ENCODE measurements at regions not wholly inside any gene's neighbourhood (a gene's known extent, or its start where the extent isn't known, plus 50 kb on each side); places are given as distances from the start of the nearest gene placed in this dataset.

DNA sequence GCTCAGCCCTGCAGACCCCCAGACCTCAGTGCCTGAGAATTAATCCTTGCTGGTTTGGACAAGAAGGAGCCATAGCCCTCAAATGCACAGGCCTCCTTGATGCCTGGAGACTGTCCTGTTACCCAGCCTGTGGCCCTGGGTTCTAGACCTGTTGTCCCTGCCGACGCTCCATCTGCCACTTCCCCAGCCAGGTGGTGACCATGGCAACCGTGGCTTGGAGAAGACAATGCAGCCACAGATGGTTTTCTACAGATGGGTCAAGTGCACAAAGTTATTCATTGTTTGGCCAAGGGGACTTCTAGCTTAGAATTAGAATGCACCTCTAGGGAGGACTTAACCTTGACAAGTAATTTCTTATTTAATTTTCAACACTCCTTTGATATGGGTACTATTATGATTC lies 297.1 kb downstream of the UACA start:
- TF ChIP-seq EP300 (IDR thresholded peaks at IDR 0.05; ENCODE audit: borderline replicate concordance) = no peak
- TF ChIP-seq TCF12 (IDR thresholded peaks at IDR 0.05; ENCODE audit: low read depth) = no peak
- TF ChIP-seq EGR1 (IDR thresholded peaks at IDR 0.05) = no peak
- TF ChIP-seq, protein P1, sequence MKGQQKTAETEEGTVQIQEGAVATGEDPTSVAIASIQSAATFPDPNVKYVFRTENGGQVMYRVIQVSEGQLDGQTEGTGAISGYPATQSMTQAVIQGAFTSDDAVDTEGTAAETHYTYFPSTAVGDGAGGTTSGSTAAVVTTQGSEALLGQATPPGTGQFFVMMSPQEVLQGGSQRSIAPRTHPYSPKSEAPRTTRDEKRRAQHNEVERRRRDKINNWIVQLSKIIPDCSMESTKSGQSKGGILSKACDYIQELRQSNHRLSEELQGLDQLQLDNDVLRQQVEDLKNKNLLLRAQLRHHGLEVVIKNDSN (IDR thresholded peaks at IDR 0.05) = no peak
- TF ChIP-seq CREB1 (IDR thresholded peaks at IDR 0.05; ENCODE audit: low read depth) = no peak
- TF ChIP-seq CEBPB (IDR thresholded peaks at IDR 0.05) = no peak
- TF ChIP-seq RAD21 (IDR thresholded peaks at IDR 0.05; ENCODE audit: low read depth) = no peak
- TF ChIP-seq YY1 (IDR thresholded peaks at IDR 0.05; ENCODE audit: low read depth) = no peak
- no peak for TF ChIP-seq FOXM1 (IDR thresholded peaks at IDR 0.05; ENCODE audit: borderline replicate concordance, low read depth)
- TF ChIP-seq, protein P2, sequence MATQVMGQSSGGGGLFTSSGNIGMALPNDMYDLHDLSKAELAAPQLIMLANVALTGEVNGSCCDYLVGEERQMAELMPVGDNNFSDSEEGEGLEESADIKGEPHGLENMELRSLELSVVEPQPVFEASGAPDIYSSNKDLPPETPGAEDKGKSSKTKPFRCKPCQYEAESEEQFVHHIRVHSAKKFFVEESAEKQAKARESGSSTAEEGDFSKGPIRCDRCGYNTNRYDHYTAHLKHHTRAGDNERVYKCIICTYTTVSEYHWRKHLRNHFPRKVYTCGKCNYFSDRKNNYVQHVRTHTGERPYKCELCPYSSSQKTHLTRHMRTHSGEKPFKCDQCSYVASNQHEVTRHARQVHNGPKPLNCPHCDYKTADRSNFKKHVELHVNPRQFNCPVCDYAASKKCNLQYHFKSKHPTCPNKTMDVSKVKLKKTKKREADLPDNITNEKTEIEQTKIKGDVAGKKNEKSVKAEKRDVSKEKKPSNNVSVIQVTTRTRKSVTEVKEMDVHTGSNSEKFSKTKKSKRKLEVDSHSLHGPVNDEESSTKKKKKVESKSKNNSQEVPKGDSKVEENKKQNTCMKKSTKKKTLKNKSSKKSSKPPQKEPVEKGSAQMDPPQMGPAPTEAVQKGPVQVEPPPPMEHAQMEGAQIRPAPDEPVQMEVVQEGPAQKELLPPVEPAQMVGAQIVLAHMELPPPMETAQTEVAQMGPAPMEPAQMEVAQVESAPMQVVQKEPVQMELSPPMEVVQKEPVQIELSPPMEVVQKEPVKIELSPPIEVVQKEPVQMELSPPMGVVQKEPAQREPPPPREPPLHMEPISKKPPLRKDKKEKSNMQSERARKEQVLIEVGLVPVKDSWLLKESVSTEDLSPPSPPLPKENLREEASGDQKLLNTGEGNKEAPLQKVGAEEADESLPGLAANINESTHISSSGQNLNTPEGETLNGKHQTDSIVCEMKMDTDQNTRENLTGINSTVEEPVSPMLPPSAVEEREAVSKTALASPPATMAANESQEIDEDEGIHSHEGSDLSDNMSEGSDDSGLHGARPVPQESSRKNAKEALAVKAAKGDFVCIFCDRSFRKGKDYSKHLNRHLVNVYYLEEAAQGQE (IDR thresholded peaks at IDR 0.05; ENCODE audit: low read depth) = no peak
- TF ChIP-seq ZBTB7A (IDR thresholded peaks at IDR 0.05; ENCODE audit: low read depth) = no peak
- TF ChIP-seq, protein P3, sequence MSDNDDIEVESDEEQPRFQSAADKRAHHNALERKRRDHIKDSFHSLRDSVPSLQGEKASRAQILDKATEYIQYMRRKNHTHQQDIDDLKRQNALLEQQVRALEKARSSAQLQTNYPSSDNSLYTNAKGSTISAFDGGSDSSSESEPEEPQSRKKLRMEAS (IDR thresholded peaks at IDR 0.05) = no peak
- no peak for TF ChIP-seq TAF1 (IDR thresholded peaks at IDR 0.05; ENCODE audit: low read depth)

DNA sequence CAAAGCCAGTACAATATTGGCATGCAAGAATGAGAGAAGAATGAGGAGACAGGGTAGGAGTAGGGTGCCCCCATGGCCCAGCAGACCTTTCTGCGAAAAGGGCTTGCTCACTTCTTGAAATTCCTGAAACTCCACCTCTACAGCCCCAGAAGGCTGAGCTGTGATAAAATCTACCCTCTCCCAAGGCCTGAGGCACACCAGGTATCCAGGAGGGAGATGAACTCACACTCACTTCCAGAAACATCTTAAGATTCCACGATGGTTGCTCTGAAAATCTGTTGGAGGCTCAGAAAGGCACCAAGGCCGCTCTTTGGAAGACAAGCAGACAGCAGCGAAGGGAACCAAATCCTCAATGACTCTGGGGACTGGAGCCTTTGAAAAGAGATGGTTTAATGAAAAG lies 297.5 kb downstream of the UACA start:
- TF ChIP-seq CEBPB (IDR thresholded peaks at IDR 0.05) (no peak), FOXM1 (IDR thresholded peaks at IDR 0.05; ENCODE audit: borderline replicate concordance, low read depth) (no peak), TCF12 (IDR thresholded peaks at IDR 0.05; ENCODE audit: low read depth) (no peak), NFIC (IDR thresholded peaks at IDR 0.05) (no peak), CREB1 (IDR thresholded peaks at IDR 0.05; ENCODE audit: low read depth) (no peak), RAD21 (IDR thresholded peaks at IDR 0.05; ENCODE audit: low read depth) (no peak), TAF1 (IDR thresholded peaks at IDR 0.05; ENCODE audit: low read depth) (no peak)
- TF ChIP-seq, protein P2 (IDR thresholded peaks at IDR 0.05; ENCODE audit: low read depth) = no peak
- TF ChIP-seq, protein P1 (IDR thresholded peaks at IDR 0.05) = no peak

DNA sequence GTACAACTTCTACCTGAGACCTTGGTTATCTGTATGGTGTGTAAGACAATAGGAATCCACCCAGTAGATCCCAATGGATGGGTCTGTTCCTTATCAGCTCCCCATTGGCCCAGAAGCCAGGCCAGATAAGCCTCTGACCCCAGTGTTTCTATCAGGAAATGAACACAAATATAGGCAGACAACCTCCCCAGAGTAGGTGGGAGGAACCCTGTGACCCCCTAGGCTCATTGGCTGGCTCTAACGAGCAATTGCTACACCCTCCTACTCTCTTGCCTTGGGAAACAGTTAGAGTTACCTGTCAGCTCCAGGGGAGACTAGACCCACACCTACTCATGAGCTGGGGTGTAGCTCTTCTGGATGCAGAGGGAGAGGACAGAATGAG lies 299.9 kb downstream of the UACA start:
- TF ChIP-seq, protein P2 (IDR thresholded peaks at IDR 0.05; ENCODE audit: low read depth) = no peak
- no peak for TF ChIP-seq TAF1 (IDR thresholded peaks at IDR 0.05; ENCODE audit: low read depth)
- no peak for TF ChIP-seq CEBPB (IDR thresholded peaks at IDR 0.05)
- no peak for TF ChIP-seq NFIC (IDR thresholded peaks at IDR 0.05)
- TF ChIP-seq YY1 (IDR thresholded peaks at IDR 0.05; ENCODE audit: low read depth) = no peak

DNA sequence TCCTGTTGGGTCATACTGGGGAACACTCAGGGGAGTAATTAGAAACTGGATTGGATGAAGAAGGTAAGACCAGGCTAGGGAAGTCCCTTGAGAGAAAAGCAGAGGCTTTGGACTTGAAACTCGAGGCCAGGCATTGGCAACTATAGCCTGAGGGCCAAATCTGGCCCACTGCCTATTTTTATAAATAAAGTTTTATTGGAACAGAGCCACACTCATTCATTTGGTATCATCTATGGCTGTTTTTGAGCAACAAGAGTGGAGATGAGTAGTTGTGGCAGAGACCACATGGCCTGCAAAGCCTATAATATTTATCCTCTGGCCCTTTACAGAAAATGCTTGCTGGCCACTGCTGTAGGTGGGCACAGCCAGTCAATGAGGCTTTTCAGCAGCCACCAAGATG lies 301.4 kb downstream of the UACA start:
- TF ChIP-seq, protein P3 (IDR thresholded peaks at IDR 0.05) = no peak
- TF ChIP-seq EGR1 (IDR thresholded peaks at IDR 0.05) (no peak), YY1 (IDR thresholded peaks at IDR 0.05; ENCODE audit: low read depth) (no peak), TEAD4 (IDR thresholded peaks at IDR 0.05) (no peak), RAD21 (IDR thresholded peaks at IDR 0.05; ENCODE audit: low read depth) (no peak), CEBPB (IDR thresholded peaks at IDR 0.05) (no peak), EP300 (IDR thresholded peaks at IDR 0.05; ENCODE audit: borderline replicate concordance) (no peak), FOXM1 (IDR thresholded peaks at IDR 0.05; ENCODE audit: borderline replicate concordance, low read depth) (no peak), CREB1 (IDR thresholded peaks at IDR 0.05; ENCODE audit: low read depth) (no peak), TAF1 (IDR thresholded peaks at IDR 0.05; ENCODE audit: low read depth) (no peak), NFIC (IDR thresholded peaks at IDR 0.05) (no peak), TCF12 (IDR thresholded peaks at IDR 0.05; ENCODE audit: low read depth) (no peak), ZBTB7A (IDR thresholded peaks at IDR 0.05; ENCODE audit: low read depth) (no peak)
- TF ChIP-seq, protein P2 (IDR thresholded peaks at IDR 0.05; ENCODE audit: low read depth) = no peak
- TF ChIP-seq, protein P1 (IDR thresholded peaks at IDR 0.05) = no peak

Measured in Ishikawa (cell line).